Ishikawa (cell line): ENCODE measurements at regions not wholly inside any gene's neighbourhood (a gene's known extent, or its start where the extent isn't known, plus 50 kb on each side); places are given as distances from the start of the nearest gene placed in this dataset.

Experiments
- CEBPB ChIP-seq: IDR thresholded peaks from 2 replicates; pipeline ENCODE4 v1.6.1; 2012
- CREB1 ChIP-seq: IDR thresholded peaks from 2 replicates; pipeline ENCODE4 v1.6.1; 2012; ENCODE audit warnings: low read depth
- EGR1 ChIP-seq: IDR thresholded peaks from 2 replicates; pipeline ENCODE4 v1.6.1; 2012
- EP300 ChIP-seq: IDR thresholded peaks from 2 replicates; pipeline ENCODE4 v1.6.1; 2012; ENCODE audit warnings: borderline replicate concordance
- FOXM1 ChIP-seq: IDR thresholded peaks from 2 replicates; pipeline ENCODE4 v1.6.1; 2012; ENCODE audit warnings: low read depth, borderline replicate concordance
- MAX ChIP-seq: IDR thresholded peaks from 2 replicates; pipeline ENCODE4 v1.6.1; 2012
- NFIC ChIP-seq: IDR thresholded peaks from 2 replicates; pipeline ENCODE4 v1.6.1; 2012
- RAD21 ChIP-seq: IDR thresholded peaks from 2 replicates; pipeline ENCODE4 v1.6.1; 2012; ENCODE audit warnings: low read depth
- REST ChIP-seq: IDR thresholded peaks from 2 replicates; pipeline ENCODE4 v1.6.1; 2012; ENCODE audit warnings: low read depth, mild to moderate bottlenecking
- TAF1 ChIP-seq: IDR thresholded peaks from 2 replicates; pipeline ENCODE4 v1.6.1; 2012; ENCODE audit warnings: low read depth, mild to moderate bottlenecking
- TCF12 ChIP-seq: IDR thresholded peaks from 2 replicates; pipeline ENCODE4 v1.6.1; 2012; ENCODE audit warnings: low read depth
- TEAD4 ChIP-seq: IDR thresholded peaks from 2 replicates; pipeline ENCODE4 v1.6.1; 2012
- USF1 ChIP-seq: IDR thresholded peaks from 2 replicates; pipeline ENCODE4 v1.6.1; 2012
- YY1 ChIP-seq: IDR thresholded peaks from 2 replicates; pipeline ENCODE4 v1.6.1; 2012; ENCODE audit warnings: low read depth
- ZBTB7A ChIP-seq: IDR thresholded peaks from 2 replicates; pipeline ENCODE4 v1.6.1; 2012; ENCODE audit warnings: low read depth

DNA sequence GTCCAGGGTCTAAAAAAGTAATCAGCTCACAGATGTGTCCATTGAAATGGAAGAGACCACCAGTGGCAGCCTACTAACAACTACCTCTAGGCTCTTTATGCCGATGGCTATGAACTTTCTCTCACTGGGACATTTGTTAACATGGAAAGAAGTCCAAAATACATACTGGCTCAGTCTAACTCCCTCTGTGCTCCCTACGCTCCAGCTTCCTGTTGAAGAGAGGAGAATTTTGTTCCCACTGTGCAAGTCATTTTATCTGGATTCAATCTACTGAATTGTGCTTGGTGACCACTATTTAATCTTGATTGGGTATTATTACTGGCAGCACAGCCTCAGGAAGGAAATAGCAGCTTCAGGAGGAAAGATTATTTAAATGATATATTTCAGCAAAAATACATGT is 128.8 kb upstream of the ARGLU1 start:
- TF ChIP-seq EGR1, result no peak
- TF ChIP-seq RAD21, result no peak
- no peak for TF ChIP-seq REST
- no peak for TF ChIP-seq USF1
- no peak for TF ChIP-seq TCF12
- TF ChIP-seq ZBTB7A, result no peak

DNA sequence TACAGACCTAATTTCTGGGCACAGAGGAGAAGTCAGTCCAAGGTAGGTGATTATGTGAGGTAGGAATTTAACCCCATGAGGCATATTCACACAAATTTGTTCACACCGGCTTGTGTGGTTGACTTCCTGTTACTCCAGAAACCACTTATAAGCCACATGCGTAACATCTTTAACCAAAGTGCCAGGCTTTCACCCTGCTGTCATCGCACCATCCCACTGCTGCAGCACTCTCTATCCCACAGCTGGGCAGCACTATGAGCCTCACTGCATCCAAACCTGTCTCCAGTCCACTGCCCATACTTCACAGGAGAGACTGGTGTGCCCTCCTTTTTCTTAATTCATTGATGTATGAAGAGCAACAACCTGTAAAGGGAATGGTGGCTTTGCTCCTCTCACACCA is 128.2 kb upstream of the ARGLU1 start:
- no peak for TF ChIP-seq ZBTB7A
- TF ChIP-seq USF1, result no peak
- TF ChIP-seq EGR1, result no peak
- TF ChIP-seq EP300, result no peak
- TF ChIP-seq CEBPB, result no peak
- no peak for TF ChIP-seq TEAD4
- no peak for TF ChIP-seq YY1
- no peak for TF ChIP-seq FOXM1
- no peak for TF ChIP-seq TCF12
- no peak for TF ChIP-seq MAX
- no peak for TF ChIP-seq REST
- TF ChIP-seq RAD21, result no peak
- no peak for TF ChIP-seq CREB1
- TF ChIP-seq TAF1, result no peak
- TF ChIP-seq NFIC, result no peak

GRCh38 chr13:106695139-106695538 is 127.2 kb upstream of the ARGLU1 start:
- TF ChIP-seq MAX (no peak), RAD21 (no peak), YY1 (no peak)

GRCh38 chr13:106691861-106692260 is 123.9 kb upstream of the ARGLU1 start:
- no peak for TF ChIP-seq REST

- TF ChIP-seq CEBPB (no peak), FOXM1 (no peak), TAF1 (no peak), TEAD4 (no peak), EGR1 (no peak), RAD21 (no peak), REST (no peak), CREB1 (no peak), USF1 (no peak), EP300 (no peak), ZBTB7A (no peak), TCF12 (no peak)
Measured at GRCh38 chr13:106691341-106691740, 123.4 kb upstream of the ARGLU1 start.
